ENCODE measurements at regions not wholly inside any gene's neighbourhood (a gene's known extent, or its start where the extent isn't known, plus 50 kb on each side); places are given as distances from the start of the nearest gene placed in this dataset.

DNA sequence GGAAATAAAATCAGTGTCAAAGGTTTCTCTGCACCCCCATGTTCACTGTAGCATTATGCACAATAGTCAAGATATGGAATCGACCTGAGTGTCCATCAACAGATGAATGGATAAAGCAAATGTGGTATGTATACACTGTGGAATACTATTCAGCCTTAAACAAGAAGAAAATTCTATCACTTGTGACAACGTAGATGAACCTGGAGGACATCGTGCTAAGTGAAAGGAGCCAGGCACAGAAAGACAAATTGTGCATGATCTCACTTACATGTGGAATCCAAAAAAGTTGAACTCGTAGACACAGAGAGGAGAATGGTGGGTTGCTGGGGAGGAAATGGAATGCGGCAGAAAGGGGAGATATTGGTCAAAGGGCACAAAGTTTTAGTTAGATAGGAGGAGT, 136.3 kb upstream of the ESR1 start:
- H3K4me3 Mint-ChIP-seq: no peak overlapping the region
- peaks cover 5% of the 10 kb centered on the region for H3K4me1 Mint-ChIP-seq
- no peak overlapping the region for H3K27ac Mint-ChIP-seq
- H3K36me3 Mint-ChIP-seq (ENCODE audit: low read depth): no peaks in the 10 kb centered on the region
- ATAC-seq (no peak), DNase-seq (no peak)
- POLR2A ChIA-PET: no interaction called here
- intact Hi-C loops (cut with DNase I, micrococcal nuclease): no loop called here
- CTCF ChIA-PET: interaction anchor here (1.1 kb wide), 1 partner anchor 30 kb away, joined by 4 read pairs; no protein-coding TSS in a partner anchor
- no peaks in the 10 kb centered on the region for H3K9me3 Mint-ChIP-seq (ENCODE audit: low read depth)
- H3K27me3 Mint-ChIP-seq: peaks cover 9% of the 10 kb centered on the region

- Mint-ChIP-seq H3K4me3 (no peak overlapping the region), H3K4me1 (peaks cover 14% of the 10 kb centered on the region), H3K9me3 (ENCODE audit: low read depth) (no peaks in the 10 kb centered on the region), H3K27ac (no peak overlapping the region), H3K36me3 (ENCODE audit: low read depth) (no peaks in the 10 kb centered on the region), H3K27me3 (no peaks in the 10 kb centered on the region)
- intact Hi-C loops (cut with DNase I, micrococcal nuclease): no loop called here
- DNase-seq (no peak), ATAC-seq (no peak)
- POLR2A ChIA-PET: no interaction called here
- CTCF ChIA-PET: interaction anchor here (1.1 to 3.3 kb wide), 6 partner anchors 16 to 594 kb away, joined by 3 to 18 read pairs (median 6); no protein-coding TSS in a partner anchor
These were observed 132.9 kb upstream of the ESR1 start for GRCh38 chr6:151674578-151674977.

DNA sequence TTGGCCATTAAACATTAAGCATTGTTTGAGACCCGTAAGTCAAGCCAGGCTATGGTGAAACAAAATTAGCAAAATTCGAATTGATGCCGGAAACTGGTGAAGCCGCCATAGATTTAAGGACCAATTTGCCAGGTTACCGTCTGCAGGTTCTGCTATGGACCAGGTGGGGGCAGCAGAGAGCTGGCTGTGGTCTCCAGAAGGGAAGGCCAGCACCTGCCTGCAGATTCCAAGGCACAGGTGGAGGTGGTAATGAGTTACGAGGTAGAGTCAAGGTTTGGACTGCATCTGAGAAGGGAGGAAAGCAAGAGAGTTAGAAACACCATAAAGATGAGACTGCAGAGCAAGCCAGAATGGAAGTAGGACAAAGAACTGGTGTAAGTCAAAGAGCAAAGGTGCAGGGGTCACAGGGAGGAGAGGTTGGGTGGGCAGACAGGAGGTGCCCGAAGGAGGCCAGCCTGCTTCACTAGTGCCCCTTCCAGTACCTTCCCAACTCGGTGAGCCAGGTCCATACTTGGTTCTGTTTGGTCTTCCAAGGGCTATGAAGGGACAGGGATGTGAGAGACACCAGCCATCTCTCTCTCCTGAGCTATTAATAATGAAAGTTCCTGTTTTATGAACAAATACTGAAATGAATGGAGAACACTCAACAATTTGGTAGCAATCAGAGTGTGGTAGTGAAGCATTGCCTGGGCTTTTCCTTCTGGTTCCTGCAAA, 131.6 kb upstream of the ESR1 start:
- Mint-ChIP-seq H3K4me1 (peaks cover 16% of the 10 kb centered on the region), H3K27ac (no peak overlapping the region), H3K9me3 (ENCODE audit: low read depth) (no peaks in the 10 kb centered on the region), H3K27me3 (no peaks in the 10 kb centered on the region), H3K4me3 (no peak overlapping the region), H3K36me3 (ENCODE audit: low read depth) (no peaks in the 10 kb centered on the region)
- intact Hi-C loops (cut with DNase I, micrococcal nuclease): loop anchor here (1.0 to 5.0 kb wide), 7 partner anchors 47 to 681 kb away; no protein-coding TSS in a partner anchor
- ChIA-PET CTCF (interaction anchor here (0.7 to 3.3 kb wide), 10 partner anchors 15 to 624 kb away, joined by 3 to 18 read pairs (median 3); no protein-coding TSS in a partner anchor), POLR2A (interaction anchor here (0.7 kb wide), 1 partner anchor 12 kb away, joined by 4 read pairs; no protein-coding TSS in a partner anchor)
- peak; percentile 74 for DNase-seq
- ATAC-seq: peak; percentile 79

- intact Hi-C loops (cut with DNase I, micrococcal nuclease): loop anchor here (1.0 to 5.0 kb wide), 6 partner anchors 47 to 681 kb away; no protein-coding TSS in a partner anchor
- Mint-ChIP-seq H3K27ac (no peak overlapping the region), H3K27me3 (no peaks in the 10 kb centered on the region), H3K4me3 (no peak overlapping the region), H3K9me3 (ENCODE audit: low read depth) (no peaks in the 10 kb centered on the region), H3K36me3 (ENCODE audit: low read depth) (no peaks in the 10 kb centered on the region), H3K4me1 (peaks cover 19% of the 10 kb centered on the region)
- ATAC-seq: no peak
- no peak for DNase-seq
- CTCF ChIA-PET: interaction anchor here (0.5 to 3.3 kb wide), 10 partner anchors 14 to 592 kb away, joined by 3 to 18 read pairs (median 4); no protein-coding TSS in a partner anchor
- POLR2A ChIA-PET: no interaction called here
These were observed 131.0 kb upstream of the ESR1 start for GRCh38 chr6:151676460-151676945.

GRCh38 chr6:151677404-151677803, 130.1 kb upstream of the ESR1 start:
- CTCF ChIA-PET: interaction anchor here (0.9 to 3.3 kb wide), 6 partner anchors 13 to 591 kb away, joined by 3 to 18 read pairs (median 9); no protein-coding TSS in a partner anchor

DNA sequence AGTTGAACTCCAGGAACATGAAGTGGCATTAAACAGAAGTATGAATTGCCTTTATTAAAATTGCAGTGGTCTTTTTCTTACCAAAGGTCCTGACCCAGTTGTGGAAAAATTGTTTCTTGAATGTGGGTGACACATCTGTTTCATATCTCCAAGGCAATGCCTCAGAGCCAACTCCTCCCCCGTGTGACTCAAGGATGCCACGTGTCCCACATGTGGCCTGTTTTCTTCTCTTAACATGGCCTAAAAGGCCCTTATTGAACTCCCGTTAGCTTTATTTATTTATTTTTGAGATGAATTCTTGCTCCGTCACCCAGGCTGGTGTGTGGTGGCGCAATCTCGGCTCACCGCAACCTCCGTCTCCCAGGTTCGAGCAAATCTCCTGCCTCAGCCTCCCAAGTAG, 128.4 kb upstream of the ESR1 start:
- CTCF ChIA-PET: interaction anchor here (0.6 to 2.0 kb wide), 3 partner anchors 11 to 138 kb away, joined by 3 to 10 read pairs (median 5); no protein-coding TSS in a partner anchor
- intact Hi-C loops (cut with DNase I, micrococcal nuclease): loop anchor here (2.0 to 5.0 kb wide), 5 partner anchors 78 to 678 kb away; no protein-coding TSS in a partner anchor
- DNase-seq: peak; percentile 69
- H3K36me3 Mint-ChIP-seq (ENCODE audit: low read depth): no peaks in the 10 kb centered on the region
- POLR2A ChIA-PET: interaction anchor here (0.6 kb wide), 1 partner anchor 11 kb away, joined by 4 read pairs; no protein-coding TSS in a partner anchor
- H3K27ac Mint-ChIP-seq: no peak overlapping the region
- peak; percentile 71 for ATAC-seq
- no peaks in the 10 kb centered on the region for H3K9me3 Mint-ChIP-seq (ENCODE audit: low read depth)
- H3K4me1 Mint-ChIP-seq: peaks cover 22% of the 10 kb centered on the region
- H3K4me3 Mint-ChIP-seq: no peak overlapping the region
- H3K27me3 Mint-ChIP-seq: peaks cover 1% of the 10 kb centered on the region

More at GRCh38 chr6:151677404-151677803, 130.1 kb upstream of the ESR1 start:
- intact Hi-C loops (cut with DNase I, micrococcal nuclease): loop anchor here (5.0 kb wide), 4 partner anchors 80 to 680 kb away; no protein-coding TSS in a partner anchor
- Mint-ChIP-seq H3K36me3 (ENCODE audit: low read depth) (no peaks in the 10 kb centered on the region), H3K9me3 (ENCODE audit: low read depth) (no peaks in the 10 kb centered on the region), H3K4me1 (peaks cover 22% of the 10 kb centered on the region), H3K4me3 (no peak overlapping the region), H3K27ac (no peak overlapping the region), H3K27me3 (no peaks in the 10 kb centered on the region)
- POLR2A ChIA-PET: no interaction called here
- DNase-seq (no peak), ATAC-seq (no peak)

DNA sequence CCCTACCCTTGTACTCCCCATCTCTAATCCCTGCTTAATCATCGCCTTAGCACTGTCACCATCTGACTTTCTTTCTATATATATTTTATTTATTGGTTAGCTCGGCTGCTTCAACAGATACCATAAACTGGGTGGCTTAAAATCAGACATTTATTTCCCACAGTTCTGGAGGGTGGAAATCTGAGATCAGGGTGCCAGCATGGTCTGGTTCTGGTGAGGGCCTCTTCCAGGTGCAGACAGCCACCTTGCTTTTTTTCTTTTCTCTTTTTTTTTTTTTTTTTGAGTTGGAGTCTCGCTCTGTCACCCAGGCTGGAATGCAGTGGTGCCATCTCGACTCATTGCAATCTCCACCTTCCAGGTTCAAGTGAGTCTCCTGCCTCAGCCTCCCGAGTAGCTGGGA, 127.5 kb upstream of the ESR1 start:
- Mint-ChIP-seq H3K4me1 (peaks cover 22% of the 10 kb centered on the region), H3K4me3 (no peak overlapping the region), H3K27me3 (peaks cover 4% of the 10 kb centered on the region), H3K27ac (no peak overlapping the region), H3K36me3 (ENCODE audit: low read depth) (no peaks in the 10 kb centered on the region), H3K9me3 (ENCODE audit: low read depth) (no peaks in the 10 kb centered on the region)
- DNase-seq: no peak
- ChIA-PET POLR2A (no interaction called here), CTCF (interaction anchor here (0.6 to 2.0 kb wide), 5 partner anchors 11 to 618 kb away, joined by 3 to 10 read pairs (median 5); no protein-coding TSS in a partner anchor)
- no peak for ATAC-seq
- intact Hi-C loops (cut with DNase I, micrococcal nuclease): loop anchor here (2.0 to 5.0 kb wide), 5 partner anchors 77 to 677 kb away; no protein-coding TSS in a partner anchor

DNA sequence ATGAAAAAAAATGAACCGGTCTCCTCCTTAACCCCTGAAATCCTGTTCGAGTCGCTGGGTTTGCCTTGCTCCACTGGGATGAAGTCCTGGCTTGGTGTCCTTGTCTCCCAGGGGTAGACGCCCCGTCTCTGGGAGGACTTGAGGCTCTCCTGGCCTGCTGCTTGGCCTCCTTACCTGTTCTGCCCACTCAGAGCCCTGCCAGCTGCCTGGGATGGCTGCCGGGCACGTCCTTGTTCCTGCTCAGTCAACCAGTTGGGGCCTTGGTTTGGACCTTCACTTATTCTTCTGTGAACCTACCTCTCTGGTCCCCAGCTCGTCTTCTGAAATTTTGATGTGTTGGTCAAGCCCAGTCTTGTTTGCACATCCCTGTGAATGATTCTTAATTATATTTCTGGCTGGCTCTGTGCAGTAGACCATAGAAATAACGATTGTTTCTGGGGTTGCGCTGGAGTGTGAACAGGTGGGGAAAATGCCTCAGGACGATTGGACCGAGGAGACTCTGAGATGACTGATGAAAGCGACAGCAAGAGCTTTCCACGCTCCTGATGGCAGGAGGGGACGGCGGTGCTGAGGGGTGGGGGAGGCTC, 126.5 kb upstream of the ESR1 start:
- ChIA-PET CTCF (interaction anchor here (0.6 to 1.7 kb wide), 5 partner anchors 9 to 658 kb away, joined by 3 to 7 read pairs (median 4); no protein-coding TSS in a partner anchor), POLR2A (no interaction called here)
- ATAC-seq: no peak

DNA sequence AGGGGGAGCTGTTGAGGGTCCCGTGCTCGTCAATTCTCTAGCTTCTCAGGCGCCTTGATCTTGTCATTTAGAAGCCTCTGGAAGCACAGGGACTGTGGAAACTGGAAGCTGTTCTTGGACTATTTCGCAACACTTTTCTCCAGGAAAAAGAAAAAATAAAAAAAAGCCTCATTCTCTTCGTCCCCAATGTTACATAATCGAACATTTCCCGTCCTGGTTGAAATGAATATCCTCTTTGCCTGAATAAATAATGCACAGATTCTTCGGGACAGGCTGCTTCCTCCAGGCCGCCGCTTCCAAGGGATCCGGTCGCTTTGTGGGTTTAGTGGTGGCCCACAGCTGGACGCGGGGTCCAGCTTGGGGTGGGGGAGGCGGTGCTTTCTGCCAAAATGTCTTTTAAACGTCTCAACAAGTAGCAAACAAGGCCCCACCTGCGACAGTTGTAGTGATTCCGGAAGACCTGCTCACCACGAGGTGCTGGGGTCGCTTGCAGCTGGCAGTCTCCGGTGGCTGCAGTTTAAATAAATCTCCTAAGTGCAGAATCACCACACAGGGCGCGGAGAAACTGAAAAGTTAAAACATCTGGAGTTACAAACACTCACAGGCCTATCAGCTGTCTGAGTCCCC, 125.9 kb upstream of the ESR1 start:
- H3K27ac Mint-ChIP-seq: peak overlapping the region; percentile 39
- ChIA-PET POLR2A (no interaction called here), CTCF (interaction anchor here (0.6 to 1.7 kb wide), 4 partner anchors 9 to 657 kb away, joined by 3 to 7 read pairs (median 4); no protein-coding TSS in a partner anchor)
- peaks cover 13% of the 10 kb centered on the region for H3K4me1 Mint-ChIP-seq
- peaks cover 4% of the 10 kb centered on the region for H3K27me3 Mint-ChIP-seq
- H3K36me3 Mint-ChIP-seq (ENCODE audit: low read depth): no peaks in the 10 kb centered on the region
- no peak overlapping the region for H3K4me3 Mint-ChIP-seq
- ATAC-seq: no peak
- intact Hi-C loops (cut with DNase I, micrococcal nuclease): no loop called here
- no peak for DNase-seq
- H3K9me3 Mint-ChIP-seq (ENCODE audit: low read depth): no peaks in the 10 kb centered on the region

More for the DNA sequence above, 126.5 kb upstream of the ESR1 start:
- DNase-seq: no peak
- Mint-ChIP-seq H3K36me3 (ENCODE audit: low read depth) (no peaks in the 10 kb centered on the region), H3K9me3 (ENCODE audit: low read depth) (no peaks in the 10 kb centered on the region), H3K4me3 (no peak overlapping the region), H3K27me3 (peaks cover 4% of the 10 kb centered on the region), H3K4me1 (peaks cover 18% of the 10 kb centered on the region), H3K27ac (no peak overlapping the region)
- intact Hi-C loops (cut with DNase I, micrococcal nuclease): no loop called here

GRCh38 chr6:151682251-151682650, 125.2 kb upstream of the ESR1 start:
- no peaks in the 10 kb centered on the region for H3K9me3 Mint-ChIP-seq (ENCODE audit: low read depth)
- CTCF ChIA-PET: interaction anchor here (1.7 kb wide), 1 partner anchor 8 kb away, joined by 7 read pairs; no protein-coding TSS in a partner anchor
- peaks cover 12% of the 10 kb centered on the region for H3K4me1 Mint-ChIP-seq
- H3K27ac Mint-ChIP-seq: no peak overlapping the region
- no peaks in the 10 kb centered on the region for H3K36me3 Mint-ChIP-seq (ENCODE audit: low read depth)
- POLR2A ChIA-PET: no interaction called here
- intact Hi-C loops (cut with DNase I, micrococcal nuclease): no loop called here
- no peak for ATAC-seq
- peaks cover 6% of the 10 kb centered on the region for H3K27me3 Mint-ChIP-seq
- DNase-seq: no peak
- no peak overlapping the region for H3K4me3 Mint-ChIP-seq

DNA sequence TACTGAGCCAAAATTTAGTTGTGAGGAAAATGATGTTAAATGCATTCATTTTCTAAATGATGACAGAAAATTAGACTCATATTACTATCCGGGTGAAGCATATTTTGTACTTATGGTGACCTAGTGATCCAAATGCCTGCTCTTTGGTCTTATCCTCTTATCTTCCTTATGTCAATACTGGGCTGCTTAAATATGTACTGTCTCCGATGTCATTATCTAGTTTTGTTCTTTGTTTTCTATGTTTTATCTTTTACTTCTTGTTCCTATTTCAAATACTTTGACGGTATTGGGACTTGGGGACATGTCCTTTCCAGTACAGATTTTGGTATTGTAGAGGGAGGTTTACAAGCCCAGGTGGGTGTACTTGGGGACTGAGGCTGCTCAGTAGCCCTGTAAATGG, 124.6 kb upstream of the ESR1 start:
- POLR2A ChIA-PET: no interaction called here
- intact Hi-C loops (cut with DNase I, micrococcal nuclease): no loop called here
- Mint-ChIP-seq H3K27ac (no peak overlapping the region), H3K36me3 (ENCODE audit: low read depth) (no peaks in the 10 kb centered on the region), H3K4me1 (peaks cover 12% of the 10 kb centered on the region), H3K27me3 (peaks cover 6% of the 10 kb centered on the region), H3K9me3 (ENCODE audit: low read depth) (no peaks in the 10 kb centered on the region), H3K4me3 (no peak overlapping the region)
- ATAC-seq (no peak), DNase-seq (no peak)
- CTCF ChIA-PET: no interaction called here

Data from activated CD4-positive, alpha-beta T cell treated with anti-CD3 and anti-CD28 coated beads for 36 hours (primary cell).